Liver (tissue), 8 donors: ENCODE measurements at regions not wholly inside any gene's neighbourhood (a gene's known extent, or its start where the extent isn't known, plus 50 kb on each side); places are given as distances from the start of the nearest gene placed in this dataset.

Source experiments
- DNase-seq: peaks from one replicate; pipeline ENCODE4 v3.0.0-alpha.2; 2017; ENCODE audit warnings: low spot score
- H3K27ac ChIP-seq, 2 donors: one replicate each; pipeline ENCODE4 v1.7.0; 2013; ENCODE audit warnings: inconsistent platforms in 2 of 2, low read length in 2 of 2, control low read depth in 1 of 2, low read depth in 1 of 2, mild to moderate bottlenecking in 1 of 2
- H3K27me3 ChIP-seq, 4 donors: one replicate each; pipeline versions ENCODE4 v1.6.1 to v1.7.0; 2013; ENCODE audit warnings: low read length in 3 of 4, inconsistent platforms in 1 of 4, mild to moderate bottlenecking in 1 of 4, moderate library complexity in 1 of 4; ENCODE audit not compliant: control insufficient read depth in 4 of 4, insufficient read depth in 4 of 4
- H3K36me3 ChIP-seq, 4 donors: one replicate each; pipeline versions ENCODE4 v1.6.1 to v1.7.0; 2013; ENCODE audit warnings: low read length in 3 of 4, mild to moderate bottlenecking in 3 of 4, low read depth in 1 of 4, moderate library complexity in 1 of 4; ENCODE audit not compliant: control insufficient read depth in 4 of 4, insufficient read depth in 3 of 4
- H3K4me1 ChIP-seq, 4 donors: one replicate each; pipeline versions ENCODE4 v1.6.1 to v1.7.0; 2013; ENCODE audit warnings: low read length in 3 of 4, mild to moderate bottlenecking in 3 of 4, moderate library complexity in 1 of 4; ENCODE audit not compliant: control insufficient read depth in 4 of 4, insufficient read depth in 4 of 4
- H3K4me3 ChIP-seq, 3 donors: one replicate each; pipeline versions ENCODE4 v1.6.1 to v1.7.0; 2013; ENCODE audit warnings: low read length in 3 of 3, control low read depth in 1 of 3, low read depth in 1 of 3, mild to moderate bottlenecking in 1 of 3
- H3K9ac ChIP-seq, 2 donors: one replicate each; pipeline ENCODE4 v1.7.0; 2013; ENCODE audit warnings: low read length in 2 of 2, mild to moderate bottlenecking in 2 of 2, moderate library complexity in 2 of 2, control low read depth in 1 of 2, low read depth in 1 of 2
- H3K9me3 ChIP-seq, 4 donors: one replicate each; pipeline versions ENCODE4 v1.6.1 to v1.7.0; 2013; ENCODE audit warnings: low read length in 3 of 4; ENCODE audit not compliant: control insufficient read depth in 4 of 4
- ATF3 ChIP-seq: IDR thresholded peaks from 2 replicates; pipeline ENCODE4 v1.6.1; 2016; ENCODE audit warnings: antibody characterized with exemption
- CTCF ChIP-seq: fragments of 150-350 bp; IDR thresholded peaks from 2 replicates; pipeline ENCODE4 v1.5.1; 2017; ENCODE audit warnings: improper control_type of control experiment, low read depth, low read length; ENCODE audit not compliant: missing input control
- EGR1 ChIP-seq, 2 donors: IDR thresholded peaks; 2 replicates each; pipeline ENCODE4 v1.6.1; 2016 to 2018; ENCODE audit warnings: antibody characterized with exemption in 2 of 2, low read depth in 2 of 2
- FOXA1 ChIP-seq: IDR thresholded peaks from 2 replicates; pipeline ENCODE4 v1.6.1; 2016; ENCODE audit warnings: antibody characterized with exemption
- FOXA2 ChIP-seq: IDR thresholded peaks from 2 replicates; pipeline ENCODE4 v1.6.1; 2016; ENCODE audit warnings: antibody characterized with exemption
- GABPA ChIP-seq, 2 donors: IDR thresholded peaks in 1 of 2; conservative IDR thresholded peaks in 1 of 2; 2 replicates each; pipeline ENCODE4 v1.6.1; 2016; ENCODE audit warnings: antibody characterized with exemption in 2 of 2, mild to moderate bottlenecking in 1 of 2, moderate library complexity in 1 of 2
- HNF4A ChIP-seq, 2 donors: conservative IDR thresholded peaks; 2 replicates each; pipeline ENCODE4 v1.6.1; 2016; ENCODE audit warnings: antibody characterized with exemption in 2 of 2, mild to moderate bottlenecking in 2 of 2
- HNF4G ChIP-seq: IDR thresholded peaks from 2 replicates; pipeline ENCODE4 v1.6.1; 2016; ENCODE audit warnings: antibody characterized with exemption
- JUND ChIP-seq, 2 donors: IDR thresholded peaks; 2 replicates each; pipeline ENCODE4 v1.6.1; 2016; ENCODE audit warnings: antibody characterized with exemption in 2 of 2
- MAX ChIP-seq: IDR thresholded peaks from 2 replicates; pipeline ENCODE4 v1.6.1; 2016; ENCODE audit warnings: antibody characterized with exemption
- NR2F2 ChIP-seq: IDR thresholded peaks from 2 replicates; pipeline ENCODE4 v1.6.1; 2016; ENCODE audit warnings: antibody characterized with exemption
- RAD21 ChIP-seq, 2 donors: IDR thresholded peaks; 2 replicates each; pipeline ENCODE4 v1.6.1; 2016; ENCODE audit warnings: antibody characterized with exemption in 2 of 2, mild to moderate bottlenecking in 2 of 2
- RXRA ChIP-seq, 2 donors: IDR thresholded peaks; 2 replicates each; pipeline ENCODE4 v1.6.1; 2017 to 2018; ENCODE audit warnings: antibody characterized with exemption in 2 of 2, mild to moderate bottlenecking in 1 of 2
- SP1 ChIP-seq: IDR thresholded peaks from 2 replicates; pipeline ENCODE4 v1.6.1; 2018; ENCODE audit warnings: antibody characterized with exemption, mild to moderate bottlenecking
- TAF1 ChIP-seq: conservative IDR thresholded peaks from 2 replicates; pipeline ENCODE4 v1.6.1; 2016; ENCODE audit warnings: antibody characterized with exemption, mild to moderate bottlenecking
- YY1 ChIP-seq: IDR thresholded peaks from 2 replicates; pipeline ENCODE4 v1.6.1; 2016; ENCODE audit warnings: antibody characterized with exemption, mild to moderate bottlenecking
- ZBTB33 ChIP-seq: IDR thresholded peaks from 2 replicates; pipeline ENCODE4 v1.6.1; 2016; ENCODE audit warnings: antibody characterized with exemption
- WGBS: extraction: QIAGEN DNeasy Blood & Tissue Kit; methylation state at CpG from one replicate; pipeline ENCODE4 v1.1.7; 2013; 5-methylcytosine and 5-hydroxymethylcytosine counted together
- TF ChIP-seq, protein P1 (sequence below): IDR thresholded peaks from 2 replicates; pipeline ENCODE4 v1.6.1; 2016; ENCODE audit warnings: antibody characterized with exemption, mild to moderate bottlenecking
- donor health status: healthy.
- donor health status: healthy.
- donor health status: healthy.
- donor health status: healthy.
- donor health status: healthy.

DNA sequence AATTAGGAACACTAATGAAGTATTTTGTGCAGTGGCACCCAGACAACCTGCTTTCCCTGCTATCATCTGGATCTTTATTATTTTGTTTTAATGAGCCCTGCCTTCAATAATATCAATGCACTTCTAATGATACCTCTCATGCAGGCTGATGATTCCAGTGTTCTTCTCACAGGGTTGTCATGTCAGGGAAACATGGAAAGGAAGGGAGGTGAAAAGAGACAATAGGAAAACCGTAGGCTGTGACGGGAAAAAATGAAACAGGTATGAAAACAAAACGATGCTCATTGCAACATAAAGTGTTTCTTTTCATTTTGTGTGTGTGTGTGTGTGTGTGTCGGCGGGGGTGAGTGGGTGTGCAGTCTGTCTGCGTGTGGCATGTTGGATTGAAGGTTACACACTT, 102.6 kb upstream of the CTBP2 start:
- 71% methylated on average over 6 of the region's 6 CpGs for WGBS
- H3K36me3 ChIP-seq: no peaks in the 10 kb centered on the region

More for the DNA sequence above, 102.6 kb upstream of the CTBP2 start:
- Histone ChIP-seq H3K27ac (no peak overlapping the region), H3K4me3 (no peak overlapping the region), H3K9ac (no peak overlapping the region), H3K9me3 (no peaks in the 10 kb centered on the region), H3K4me1 (no peaks in the 10 kb centered on the region), H3K27me3 (peaks cover 0 to 4% (median 0%) of the 10 kb centered on the region in 4 donors)
- no peak for TF ChIP-seq HNF4A (conservative IDR thresholded peaks at IDR 0.05)
- TF ChIP-seq FOXA1: no peak
- TF ChIP-seq MAX: no peak
- TF ChIP-seq CTCF: no peak
- TF ChIP-seq, protein P1, sequence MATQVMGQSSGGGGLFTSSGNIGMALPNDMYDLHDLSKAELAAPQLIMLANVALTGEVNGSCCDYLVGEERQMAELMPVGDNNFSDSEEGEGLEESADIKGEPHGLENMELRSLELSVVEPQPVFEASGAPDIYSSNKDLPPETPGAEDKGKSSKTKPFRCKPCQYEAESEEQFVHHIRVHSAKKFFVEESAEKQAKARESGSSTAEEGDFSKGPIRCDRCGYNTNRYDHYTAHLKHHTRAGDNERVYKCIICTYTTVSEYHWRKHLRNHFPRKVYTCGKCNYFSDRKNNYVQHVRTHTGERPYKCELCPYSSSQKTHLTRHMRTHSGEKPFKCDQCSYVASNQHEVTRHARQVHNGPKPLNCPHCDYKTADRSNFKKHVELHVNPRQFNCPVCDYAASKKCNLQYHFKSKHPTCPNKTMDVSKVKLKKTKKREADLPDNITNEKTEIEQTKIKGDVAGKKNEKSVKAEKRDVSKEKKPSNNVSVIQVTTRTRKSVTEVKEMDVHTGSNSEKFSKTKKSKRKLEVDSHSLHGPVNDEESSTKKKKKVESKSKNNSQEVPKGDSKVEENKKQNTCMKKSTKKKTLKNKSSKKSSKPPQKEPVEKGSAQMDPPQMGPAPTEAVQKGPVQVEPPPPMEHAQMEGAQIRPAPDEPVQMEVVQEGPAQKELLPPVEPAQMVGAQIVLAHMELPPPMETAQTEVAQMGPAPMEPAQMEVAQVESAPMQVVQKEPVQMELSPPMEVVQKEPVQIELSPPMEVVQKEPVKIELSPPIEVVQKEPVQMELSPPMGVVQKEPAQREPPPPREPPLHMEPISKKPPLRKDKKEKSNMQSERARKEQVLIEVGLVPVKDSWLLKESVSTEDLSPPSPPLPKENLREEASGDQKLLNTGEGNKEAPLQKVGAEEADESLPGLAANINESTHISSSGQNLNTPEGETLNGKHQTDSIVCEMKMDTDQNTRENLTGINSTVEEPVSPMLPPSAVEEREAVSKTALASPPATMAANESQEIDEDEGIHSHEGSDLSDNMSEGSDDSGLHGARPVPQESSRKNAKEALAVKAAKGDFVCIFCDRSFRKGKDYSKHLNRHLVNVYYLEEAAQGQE: no peak
- no peak for TF ChIP-seq NR2F2
- TF ChIP-seq TAF1: no peak
- TF ChIP-seq SP1: no peak
- TF ChIP-seq ZBTB33: no peak
- TF ChIP-seq HNF4G: no peak
- TF ChIP-seq FOXA2: no peak
- no peak for TF ChIP-seq GABPA (IDR thresholded peaks at IDR 0.05 in 1 of 2, conservative IDR thresholded peaks at IDR 0.05 in 1 of 2)
- no peak for TF ChIP-seq EGR1 (IDR thresholded peaks at IDR 0.05; ENCODE audit: low read depth in 2 of 2)
- no peak for TF ChIP-seq JUND (IDR thresholded peaks at IDR 0.05)
- TF ChIP-seq RXRA (IDR thresholded peaks at IDR 0.05): no peak
- TF ChIP-seq ATF3: no peak
- TF ChIP-seq YY1: no peak
- TF ChIP-seq RAD21 (IDR thresholded peaks at IDR 0.05): no peak
- DNase-seq: no peak
